GM18951 (cell line): ENCODE measurements at regions not wholly inside any gene's neighbourhood (a gene's known extent, or its start where the extent isn't known, plus 50 kb on each side); places are given as distances from the start of the nearest gene placed in this dataset.

Experiments used
- POLR2A ChIP-seq: IDR thresholded peaks from 4 replicates; pipeline ENCODE4 v1.6.1; 2011; ENCODE audit warnings: mild to moderate bottlenecking; ENCODE audit not compliant: insufficient read length, insufficient read depth; ENCODE audit errors: extremely low read depth
- in situ Hi-C: fragments of 300-500 bp; cut with MboI; formaldehyde crosslinking; loops from one replicate; pipeline ENCODE4 v1.12.0; 2022; ENCODE audit warnings: low sequenced_read_pairs, mixed read lengths, inconsistent platforms; ENCODE audit not compliant: unreplicated experiment

- in situ Hi-C loops = no loop called here
- no peak for TF ChIP-seq POLR2A
Measured at GRCh38 chr6:132868057-132868456, 53.7 kb downstream of the RPS12 start.

GRCh38 chr6:132872923-132873322, 58.6 kb downstream of the RPS12 start:
- TF ChIP-seq POLR2A = no peak
- in situ Hi-C loops = no loop called here

DNA sequence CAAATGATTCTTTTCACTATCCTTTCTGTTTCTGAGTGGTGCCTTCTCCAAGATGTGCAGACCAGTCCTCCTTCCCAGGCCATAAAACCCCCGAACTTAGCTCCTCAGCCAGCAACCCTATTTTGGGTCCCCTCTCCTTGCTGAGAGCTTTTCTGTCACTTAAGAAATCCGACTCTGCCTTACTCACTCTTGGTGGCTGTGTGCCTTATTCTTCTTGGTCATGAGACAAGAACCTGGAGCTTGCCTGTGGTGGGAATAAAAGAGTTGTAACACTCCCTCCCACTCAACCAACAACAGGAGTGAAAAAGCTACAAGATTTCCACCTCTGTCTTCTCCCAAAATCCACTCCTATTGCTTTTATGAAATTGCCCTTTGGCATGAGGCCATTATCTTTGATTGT, 62.6 kb downstream of the RPS12 start:
- no peak for TF ChIP-seq POLR2A
- in situ Hi-C loops = no loop called here

GRCh38 chr6:132887204-132887603, 72.8 kb downstream of the RPS12 start:
- TF ChIP-seq POLR2A = no peak
- in situ Hi-C loops = no loop called here

GRCh38 chr6:132888701-132889100, 74.3 kb downstream of the RPS12 start:
- no peak for TF ChIP-seq POLR2A
- in situ Hi-C loops = no loop called here

GRCh38 chr6:132892929-132893771, 78.8 kb downstream of the RPS12 start:
- no peak for TF ChIP-seq POLR2A
- in situ Hi-C loops = no loop called here

DNA sequence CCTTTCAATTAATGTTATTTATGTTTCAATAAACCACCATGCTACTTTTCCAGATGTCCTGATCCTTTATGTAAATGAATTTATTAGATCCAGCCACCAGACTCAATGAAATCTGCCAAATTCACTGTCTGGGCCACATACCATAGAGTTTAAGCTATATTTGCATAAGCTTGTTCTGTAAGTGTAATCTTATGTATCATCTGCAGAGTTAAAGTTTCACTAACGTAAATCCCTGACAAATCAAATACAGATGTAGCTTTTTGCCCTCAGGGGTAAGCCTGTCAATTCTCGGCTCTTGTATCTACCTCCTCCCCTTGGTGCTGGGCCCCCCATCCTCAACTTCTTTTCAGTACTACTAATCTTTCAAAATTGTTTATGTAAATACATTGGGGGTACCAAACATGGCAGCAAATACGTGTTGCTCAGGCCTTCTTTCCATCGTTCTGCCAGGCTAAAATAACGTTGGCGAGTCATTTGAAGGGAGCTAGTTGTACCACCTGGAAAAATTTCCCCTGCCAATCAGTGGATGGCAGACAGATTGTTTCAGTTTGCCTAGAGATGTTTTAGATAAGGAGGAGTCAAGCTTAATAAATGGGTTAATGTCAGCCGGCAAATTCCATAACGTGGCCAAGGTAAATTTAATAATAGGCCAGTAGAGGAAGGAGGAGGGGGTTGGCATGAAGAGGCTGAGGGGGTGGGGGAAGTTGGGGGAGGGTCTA, 79.6 kb downstream of the RPS12 start:
- no peak for TF ChIP-seq POLR2A
- in situ Hi-C loops = no loop called here

DNA sequence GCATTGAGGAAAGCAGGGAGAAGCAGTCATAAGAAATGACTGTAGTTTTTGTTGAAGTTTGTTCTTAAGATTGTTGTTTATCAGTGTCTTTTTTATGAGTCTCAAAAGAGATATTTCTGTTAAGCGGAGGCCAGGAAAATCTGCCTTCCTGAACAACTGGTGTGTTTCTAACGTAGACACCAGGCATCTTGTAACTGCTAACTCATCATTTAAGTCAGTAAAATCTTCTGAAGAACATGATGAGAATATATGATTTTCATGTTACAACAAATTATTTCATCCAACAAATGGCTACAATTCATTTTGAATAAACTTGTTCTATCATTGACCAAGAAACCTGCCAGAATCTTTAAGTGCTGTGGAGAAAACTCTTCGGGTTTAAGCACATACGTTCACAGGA, 84.0 kb downstream of the RPS12 start:
- in situ Hi-C loops = no loop called here
- no peak for TF ChIP-seq POLR2A

DNA sequence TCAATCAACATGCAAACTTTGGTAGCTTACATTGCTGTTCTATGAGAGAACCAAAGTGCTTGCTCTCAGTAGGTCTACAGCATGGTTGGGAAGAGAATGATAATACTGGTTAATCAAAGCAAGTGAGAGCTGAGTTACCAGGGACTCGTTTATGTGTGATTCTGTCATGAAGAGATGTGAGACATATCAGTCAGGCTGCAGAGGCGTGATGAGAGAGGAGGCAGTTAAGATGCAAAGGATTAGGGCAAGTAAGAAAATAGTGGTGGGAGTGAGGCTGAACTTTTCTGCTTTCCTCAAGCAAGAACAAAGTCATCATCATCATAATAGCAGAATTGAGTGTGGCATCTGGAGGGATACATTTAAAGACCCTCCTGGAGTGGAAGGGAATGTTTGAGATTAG, 86.5 kb downstream of the RPS12 start:
- no peak for TF ChIP-seq POLR2A
- in situ Hi-C loops = no loop called here

- no peak for TF ChIP-seq POLR2A
Measured at GRCh38 chr6:132902901-132903300, 88.5 kb downstream of the RPS12 start.

DNA sequence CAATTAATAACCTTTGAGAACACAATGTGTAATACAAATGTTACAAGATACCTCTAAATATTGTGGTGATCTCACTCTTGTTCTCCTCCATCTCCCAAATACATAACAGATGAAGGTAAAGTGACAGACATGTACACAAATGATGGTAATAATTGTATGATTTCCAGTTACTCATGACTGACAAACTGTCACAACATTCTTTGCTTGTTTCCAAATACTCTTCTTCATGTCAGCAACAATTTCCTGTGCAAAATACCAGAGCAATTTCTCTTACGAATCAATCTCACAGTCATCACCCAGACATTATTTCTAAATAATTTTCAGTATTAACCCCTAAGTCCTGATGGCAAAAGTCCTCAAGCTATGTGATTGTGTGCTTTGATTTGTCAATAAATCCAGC, 92.9 kb downstream of the RPS12 start:
- in situ Hi-C loops = no loop called here
- no peak for TF ChIP-seq POLR2A

More at GRCh38 chr6:132902901-132903300, 88.5 kb downstream of the RPS12 start:
- in situ Hi-C loops = no loop called here

DNA sequence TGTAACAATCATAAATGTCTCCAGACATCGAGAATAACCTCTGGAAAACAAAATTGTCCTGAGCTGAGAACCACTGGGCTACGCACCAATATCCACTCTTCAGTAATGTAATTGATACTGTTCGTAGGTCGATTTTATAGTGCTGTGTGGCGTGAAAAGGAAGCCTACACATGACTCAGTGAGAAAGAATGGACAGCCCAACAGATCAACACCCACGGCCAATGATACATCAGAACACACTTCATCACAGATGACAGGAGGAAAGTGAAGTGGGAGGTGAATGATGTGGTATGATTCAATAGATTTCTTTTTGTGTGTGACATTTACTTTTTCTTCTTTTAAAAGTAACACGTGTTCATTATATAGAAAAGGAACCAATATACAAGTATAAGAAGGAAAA, 93.5 kb downstream of the RPS12 start:
- in situ Hi-C loops = no loop called here
- no peak for TF ChIP-seq POLR2A

DNA sequence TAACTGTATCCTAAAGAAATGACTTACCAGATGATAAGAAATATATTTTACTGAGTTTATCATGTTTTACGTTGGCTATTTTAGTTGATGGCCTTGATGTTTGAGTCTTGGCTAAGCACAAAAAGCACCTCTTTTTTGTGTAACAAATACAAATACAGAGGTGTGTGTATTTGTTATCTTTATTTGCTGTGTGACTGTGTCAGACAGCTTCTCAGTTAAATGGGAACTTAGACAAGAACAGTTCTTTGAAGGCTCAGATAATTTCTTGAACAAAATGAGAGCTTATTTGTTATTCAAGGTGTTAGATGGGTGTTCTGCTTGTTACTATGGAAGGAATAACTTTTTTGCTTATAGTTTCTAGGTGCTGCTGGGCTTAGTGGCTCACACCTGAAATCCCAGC, 95.4 kb downstream of the RPS12 start:
- TF ChIP-seq POLR2A = no peak
- in situ Hi-C loops = no loop called here

DNA sequence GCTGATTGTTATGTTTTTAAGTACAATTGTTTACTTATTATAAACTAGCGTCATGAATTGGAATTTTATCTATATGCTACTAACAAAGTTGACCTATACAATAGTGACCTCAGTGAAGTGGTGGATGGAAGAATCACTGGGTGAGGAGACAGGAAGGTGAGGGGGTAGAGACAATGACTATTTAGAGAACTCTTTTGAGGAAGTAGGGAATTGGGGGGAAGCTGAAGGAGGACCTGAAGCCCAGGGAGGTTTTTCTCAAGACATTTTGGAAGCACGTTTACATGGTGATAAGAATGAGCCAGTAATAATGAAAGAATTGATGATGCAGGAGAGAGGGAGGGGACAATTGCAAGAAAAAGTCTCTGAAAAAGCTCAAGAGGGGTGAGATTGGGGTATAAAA, 96.4 kb downstream of the RPS12 start:
- in situ Hi-C loops = no loop called here

More for the DNA sequence above, 96.4 kb downstream of the RPS12 start:
- no peak for TF ChIP-seq POLR2A
